Stimulated activated CD4-positive, alpha-beta T cell treated with anti-CD3 and anti-CD28 coated beads, Interleukin-4, amount 100 ng/mL, for 4 hours (primary cell): ENCODE measurements at regions not wholly inside any gene's neighbourhood (a gene's known extent, or its start where the extent isn't known, plus 50 kb on each side); places are given as distances from the start of the nearest gene placed in this dataset.

Experiments used
- DNase-seq, 2 experiments: peaks; one replicate each; pipeline ENCODE4 v3.0.0-alpha.2; 2020

DNA sequence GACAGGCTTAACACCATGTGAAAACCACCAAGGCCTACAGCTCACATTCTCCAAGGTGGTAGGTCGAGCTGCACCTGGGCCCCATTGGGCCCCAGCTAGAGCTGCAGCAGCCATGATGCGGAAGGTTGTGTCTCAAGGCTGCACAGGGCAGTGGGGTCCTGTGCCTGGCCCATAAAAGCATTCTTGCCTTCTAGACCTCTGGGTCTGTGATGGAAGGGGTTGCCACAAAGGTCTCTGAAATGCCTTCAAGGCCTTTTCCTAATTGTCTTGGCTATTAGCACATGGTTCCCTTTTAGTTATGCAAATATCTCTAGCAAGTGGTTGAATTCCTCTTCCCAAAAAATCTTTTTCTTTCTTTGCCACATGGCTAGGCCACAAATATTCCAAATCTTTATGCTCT is 52.5 kb upstream of the C11orf58 start:
- no peak for DNase-seq

DNA sequence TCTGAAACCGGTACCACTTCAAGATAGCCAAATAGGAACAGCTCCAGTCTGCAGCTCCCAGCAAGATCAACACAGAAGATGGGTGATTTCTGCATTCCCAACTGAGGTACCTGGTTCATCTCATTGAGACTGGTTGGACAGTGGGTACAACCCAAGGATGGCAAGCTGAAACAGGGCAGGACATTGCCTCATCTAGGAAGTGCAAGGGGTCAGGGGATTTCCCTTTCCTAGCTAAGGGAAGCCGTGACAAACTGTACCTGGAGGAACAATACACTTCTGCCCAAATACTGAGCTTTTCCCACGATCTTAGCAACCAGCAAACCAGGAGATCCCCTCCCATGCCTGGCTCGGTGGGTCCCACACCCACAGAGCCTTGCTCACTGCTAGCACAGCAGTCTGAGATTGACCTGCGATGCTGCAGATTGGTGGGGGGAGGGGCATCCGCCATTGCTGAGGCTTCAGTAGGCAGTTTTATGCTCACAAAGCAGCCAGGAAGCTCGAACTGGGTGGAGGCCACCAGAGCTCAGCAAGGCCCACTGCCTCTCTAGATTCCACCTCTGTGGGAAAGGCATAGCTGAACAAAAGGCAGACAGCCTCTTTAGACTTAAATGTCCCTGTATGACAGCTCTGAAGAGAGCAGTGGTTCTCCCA is 59.9 kb upstream of the C11orf58 start:
- DNase-seq = no peak

- no peak for DNase-seq
Observed at GRCh38 chr11:16669799-16670415, 68.5 kb upstream of the C11orf58 start.

- no peak for DNase-seq
Observed at GRCh38 chr11:16632295-16633200, 105.9 kb upstream of the C11orf58 start.

GRCh38 chr11:16630651-16631050 is 107.8 kb upstream of the C11orf58 start:
- no peak for DNase-seq

- no peak for DNase-seq
Observed at GRCh38 chr11:16618431-16618830, 120.0 kb upstream of the C11orf58 start.

GRCh38 chr11:16615480-16615879 is 123.0 kb upstream of the C11orf58 start:
- no peak for DNase-seq

- DNase-seq = peak; percentile 46 to 60
Observed at GRCh38 chr11:16613512-16614381, 124.7 kb upstream of the C11orf58 start.

DNA sequence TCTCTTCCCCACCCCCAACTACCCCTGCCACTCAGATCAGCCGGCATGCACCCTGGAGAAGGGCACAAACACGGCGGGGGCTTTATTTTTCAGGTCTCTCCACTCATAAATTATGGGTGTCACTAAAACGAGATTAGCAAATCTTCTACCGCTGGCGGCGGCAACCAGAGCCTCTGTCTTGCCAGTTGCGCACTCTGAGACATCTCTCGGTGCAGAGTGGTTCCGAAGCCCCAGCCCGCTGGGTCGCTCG is 125.3 kb upstream of the C11orf58 start:
- DNase-seq = no peak

DNA sequence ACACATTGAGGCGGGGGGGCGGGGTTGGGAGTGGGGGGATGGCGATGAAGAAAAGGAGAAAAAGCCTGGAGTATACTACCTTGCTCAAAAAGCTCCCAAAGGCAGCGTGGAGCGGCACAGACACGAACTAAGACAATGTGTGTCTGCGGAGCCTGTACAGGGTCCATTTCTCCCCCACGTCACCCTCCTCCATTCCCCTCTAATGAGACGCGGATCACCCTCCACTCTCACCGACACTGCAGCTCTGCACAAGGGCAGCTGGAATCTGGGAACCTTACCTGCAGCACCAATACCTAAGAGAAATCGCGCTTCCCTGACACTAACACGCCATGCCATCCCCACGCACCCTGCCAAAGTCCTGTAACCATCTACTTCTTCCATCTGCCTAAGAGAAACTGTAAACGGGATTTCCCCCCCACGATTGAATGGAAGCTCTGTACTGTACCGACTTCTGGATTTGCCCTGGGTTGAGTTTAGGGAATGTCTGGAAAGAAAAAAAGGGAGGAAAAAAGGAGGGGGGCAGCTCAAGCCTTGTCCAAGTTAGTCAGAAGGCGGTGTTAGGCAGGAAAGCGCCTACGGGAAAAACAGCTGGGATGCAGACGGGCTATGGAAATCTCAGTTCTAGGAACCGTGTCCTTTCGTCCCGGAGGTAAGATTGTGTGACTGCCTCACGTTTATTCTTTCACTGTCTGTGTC is 125.7 kb upstream of the C11orf58 start:
- no peak for DNase-seq

DNA sequence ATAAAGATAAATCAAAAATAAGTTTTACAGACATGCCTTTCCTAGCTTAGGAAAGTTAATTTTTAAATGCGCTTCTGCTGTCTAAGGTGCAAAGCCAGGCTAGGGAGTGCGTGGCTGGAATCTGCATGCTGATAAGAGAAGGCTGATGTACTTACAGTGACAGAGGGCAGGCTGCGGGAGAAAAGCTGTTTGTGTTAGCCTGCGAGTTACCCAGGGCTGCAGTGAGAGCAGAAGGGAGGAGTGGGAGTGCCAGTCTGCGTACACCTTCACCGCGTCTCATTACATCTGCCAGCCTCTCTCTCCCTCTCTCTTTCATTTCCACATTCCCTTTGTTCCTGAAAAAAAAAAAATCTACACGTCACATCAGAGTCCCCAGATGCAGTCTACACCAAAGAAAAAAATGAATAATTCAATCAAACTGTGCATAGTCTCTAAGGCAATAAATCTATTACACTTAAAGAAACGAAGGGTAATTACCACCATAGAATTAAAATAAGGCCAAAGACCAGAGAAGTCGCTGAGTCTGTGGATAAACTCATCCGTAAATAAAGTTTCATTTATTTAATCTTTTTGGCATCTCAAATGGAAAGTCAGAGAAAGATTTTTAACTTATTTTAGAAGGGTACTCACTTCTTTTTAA is 126.4 kb upstream of the C11orf58 start:
- DNase-seq = no peak

- no peak for DNase-seq
Observed at GRCh38 chr11:16611401-16611921, 127.0 kb upstream of the C11orf58 start.

- DNase-seq = no peak
Observed at GRCh38 chr11:16610738-16611388, 127.6 kb upstream of the C11orf58 start.

- DNase-seq = no peak
Observed at GRCh38 chr11:16610213-16610737, 128.2 kb upstream of the C11orf58 start.

DNA sequence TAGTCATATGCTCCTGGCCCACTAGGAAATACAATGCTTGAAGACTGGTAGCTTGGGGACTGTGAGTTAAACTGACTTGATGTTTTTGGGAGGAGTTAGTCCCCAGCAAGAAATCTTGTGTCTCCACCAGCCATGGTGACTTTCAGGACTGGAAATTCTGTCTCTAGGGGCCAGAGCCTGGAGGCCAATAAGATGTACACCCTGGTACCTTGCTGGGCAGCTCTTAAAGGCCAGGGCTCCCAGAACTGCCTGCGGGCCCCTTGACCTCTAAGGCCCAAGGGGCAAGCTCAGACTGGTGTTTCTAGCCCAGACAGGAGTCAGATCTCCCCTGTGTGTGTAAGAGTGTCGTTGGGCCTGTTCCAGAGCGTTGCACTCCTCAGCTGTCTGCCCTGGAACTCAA is 128.7 kb upstream of the C11orf58 start:
- no peak for DNase-seq

GRCh38 chr11:16607675-16608644 is 130.5 kb upstream of the C11orf58 start:
- DNase-seq = no peak

DNA sequence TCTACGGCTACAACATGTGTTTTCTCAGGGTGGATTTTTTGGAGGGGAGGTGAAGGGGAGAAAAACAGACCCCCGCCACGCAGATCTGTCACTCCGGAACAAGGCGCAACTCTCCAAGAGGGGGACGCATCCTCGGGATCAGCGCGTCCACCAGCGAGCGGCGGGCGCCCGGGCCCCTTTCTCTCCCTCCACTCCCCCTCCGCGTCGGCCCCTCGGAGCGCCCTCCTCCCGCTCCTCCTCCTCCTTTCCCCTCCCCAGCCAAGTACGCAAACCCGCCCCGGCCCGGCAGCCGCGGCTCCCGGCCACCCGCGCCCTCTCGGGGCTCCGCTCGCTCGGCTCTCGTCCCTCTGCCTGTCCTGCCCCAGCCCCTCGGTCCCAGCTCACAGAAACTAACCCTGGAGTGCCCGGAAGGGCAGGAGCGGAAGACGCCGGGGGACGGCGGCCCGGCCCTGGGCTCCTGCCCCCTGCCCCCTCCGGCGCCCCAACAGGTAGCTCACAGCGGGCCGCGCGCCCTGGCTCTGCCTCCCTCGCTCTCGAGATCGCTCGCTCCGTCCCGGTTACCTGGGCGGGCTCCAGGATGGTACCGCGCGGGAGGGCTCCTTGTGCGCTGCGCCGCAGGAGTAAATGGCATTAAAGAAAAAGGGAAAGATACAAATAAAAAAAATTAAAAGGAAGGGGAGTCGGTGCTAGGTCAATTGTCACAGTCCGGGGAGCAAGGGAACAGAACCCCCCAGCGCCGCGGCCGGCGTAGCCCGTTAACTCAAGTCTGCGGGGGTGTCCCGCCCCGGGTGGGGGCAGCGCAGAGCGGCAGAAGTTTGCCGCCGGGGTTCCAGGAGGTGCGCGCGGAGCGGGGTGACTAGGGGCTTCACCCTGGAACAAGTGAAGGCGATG is 131.4 kb upstream of the C11orf58 start:
- peak in 1 of 2 experiments; percentile 10 for DNase-seq
